H9 (cell line): ENCODE measurements at regions not wholly inside any gene's neighbourhood (a gene's known extent, or its start where the extent isn't known, plus 50 kb on each side); places are given as distances from the start of the nearest gene placed in this dataset.

ENCODE experiments used
- DNase-seq: peaks from one replicate; pipeline ENCODE4 v3.0.0-alpha.2; 2017
- H2AFZ ChIP-seq: one replicate; pipeline ENCODE4 v1.6.1; 2013; ENCODE audit warnings: mild to moderate bottlenecking, low read length, control low read depth, moderate library complexity
- H2AK5ac ChIP-seq: 2 replicates; pipeline ENCODE4 v1.6.1; 2013; ENCODE audit warnings: low read length, control low read depth, mixed read lengths; ENCODE audit not compliant: insufficient read length
- H2BK120ac ChIP-seq: one replicate; pipeline ENCODE4 v1.6.1; 2013; ENCODE audit warnings: low read depth, mild to moderate bottlenecking, low read length, control low read depth, inconsistent platforms; ENCODE audit not compliant: poor library complexity, severe bottlenecking
- H2BK12ac ChIP-seq: 2 replicates; pipeline ENCODE4 v1.6.1; 2013; ENCODE audit warnings: low read length, control low read depth, mixed read lengths, low read depth; ENCODE audit not compliant: insufficient read length
- H2BK15ac ChIP-seq: 2 replicates; pipeline ENCODE4 v1.6.1; 2013; ENCODE audit warnings: low read depth, low read length, control low read depth
- H2BK20ac ChIP-seq: one replicate; pipeline ENCODE4 v1.6.1; 2013; ENCODE audit warnings: low read depth, mild to moderate bottlenecking, low read length, control low read depth, inconsistent platforms; ENCODE audit not compliant: poor library complexity, severe bottlenecking
- H2BK5ac ChIP-seq: 2 replicates; pipeline ENCODE4 v1.6.1; 2013; ENCODE audit warnings: low read length, control low read depth, mixed read lengths; ENCODE audit not compliant: insufficient read length
- H3K14ac ChIP-seq: 2 replicates; pipeline ENCODE4 v1.6.1; 2013; ENCODE audit warnings: low read length, control low read depth; ENCODE audit not compliant: insufficient read depth
- H3K18ac ChIP-seq: 2 replicates; pipeline ENCODE4 v1.6.1; 2013; ENCODE audit warnings: low read depth, mild to moderate bottlenecking, mixed read lengths, low read length, control low read depth; ENCODE audit not compliant: insufficient read length
- H3K23ac ChIP-seq: 2 replicates; pipeline ENCODE4 v1.6.1; 2013; ENCODE audit warnings: low read length, control low read depth, mixed read lengths, low read depth; ENCODE audit not compliant: insufficient read length
- H3K23me2 ChIP-seq: 2 replicates; pipeline ENCODE4 v1.6.1; 2013; ENCODE audit warnings: low read depth, mild to moderate bottlenecking, mixed read lengths, low read length, control low read depth; ENCODE audit not compliant: insufficient read length, poor library complexity, severe bottlenecking
- H3K27ac ChIP-seq: 2 replicates; pipeline ENCODE4 v1.5.1; 2013; ENCODE audit warnings: low read length, control low read depth, mixed read lengths, low read depth; ENCODE audit not compliant: insufficient read length
- H3K27me3 ChIP-seq: 2 replicates; pipeline ENCODE4 v1.6.1; 2013; ENCODE audit warnings: low read length, control low read depth, inconsistent platforms; ENCODE audit not compliant: insufficient read depth
- H3K4ac ChIP-seq: 2 replicates; pipeline ENCODE4 v1.6.1; 2013; ENCODE audit warnings: low read depth, mild to moderate bottlenecking, control low read depth, inconsistent platforms, low read length, moderate library complexity
- H3K4me1 ChIP-seq: 2 replicates; pipeline ENCODE4 v1.6.1; 2013; ENCODE audit warnings: low read length, control low read depth, inconsistent platforms; ENCODE audit not compliant: insufficient read depth
- H3K4me2 ChIP-seq: 2 replicates; pipeline ENCODE4 v1.6.1; 2013; ENCODE audit warnings: low read length, control low read depth, mixed read lengths; ENCODE audit not compliant: insufficient read length, insufficient read depth
- H3K56ac ChIP-seq: 2 replicates; pipeline ENCODE4 v1.6.1; 2013; ENCODE audit warnings: low read depth, mild to moderate bottlenecking, mixed read lengths, low read length, control low read depth; ENCODE audit not compliant: insufficient read length
- H3K79me1 ChIP-seq: 2 replicates; pipeline ENCODE4 v1.6.1; 2013; ENCODE audit warnings: low read depth, mild to moderate bottlenecking, moderate library complexity, low read length, control low read depth, inconsistent platforms; ENCODE audit not compliant: insufficient read depth, poor library complexity, severe bottlenecking
- H3K79me2 ChIP-seq: 2 replicates; pipeline ENCODE4 v1.6.1; 2013; ENCODE audit warnings: low read length, control low read depth, inconsistent platforms; ENCODE audit not compliant: insufficient read depth
- H3K9ac ChIP-seq: 2 replicates; pipeline ENCODE4 v1.6.1; 2013; ENCODE audit warnings: low read length, control low read depth, mixed read lengths; ENCODE audit not compliant: insufficient read length; ENCODE audit errors: extremely low read depth
- H3K9me3 ChIP-seq: one replicate; pipeline ENCODE4 v1.6.1; 2013; ENCODE audit warnings: low read depth, low read length, inconsistent platforms; ENCODE audit not compliant: control insufficient read depth
- H3T11ph ChIP-seq: one replicate; pipeline ENCODE4 v1.6.1; 2013; ENCODE audit warnings: mild to moderate bottlenecking, low read length, control low read depth, inconsistent platforms
- H4K20me1 ChIP-seq: one replicate; pipeline ENCODE4 v1.6.1; 2013; ENCODE audit not compliant: control insufficient read depth, insufficient read length, insufficient read depth
- H4K5ac ChIP-seq: 2 replicates; pipeline ENCODE4 v1.6.1; 2013; ENCODE audit warnings: low read depth, mild to moderate bottlenecking, mixed read lengths, low read length, control low read depth; ENCODE audit not compliant: insufficient read length
- H4K8ac ChIP-seq: replicated peaks from 2 replicates; pipeline ENCODE4 v1.6.1; 2013; ENCODE audit warnings: low read length, control low read depth, mixed read lengths, low read depth; ENCODE audit not compliant: insufficient read length
- H4K91ac ChIP-seq: 2 replicates; pipeline ENCODE4 v1.6.1; 2013; ENCODE audit warnings: low read depth, mild to moderate bottlenecking, moderate library complexity, mixed read lengths, low read length, control low read depth; ENCODE audit not compliant: insufficient read length
- H3K27ac Mint-ChIP-seq, 3 experiments: 2 replicates in 2 of 3; 3 replicates in 1 of 3; pipeline ENCODE4 v1.8.0; 2020 to 2021; ENCODE audit warnings: mixed read lengths in 3 of 3, mild to moderate bottlenecking in 1 of 3, moderate library complexity in 1 of 3
- H3K27me3 Mint-ChIP-seq: 2 replicates; pipeline ENCODE4 v1.8.0; 2021; ENCODE audit warnings: low read depth, mild to moderate bottlenecking, moderate library complexity, mixed read lengths
- H3K36me3 Mint-ChIP-seq, 3 experiments: 2 replicates in 2 of 3; 3 replicates in 1 of 3; pipeline ENCODE4 v1.8.0; 2020 to 2021; ENCODE audit warnings: low read depth in 3 of 3, mixed read lengths in 3 of 3; ENCODE audit not compliant: insufficient read depth in 1 of 3
- H3K4me1 Mint-ChIP-seq, 2 experiments: 2 replicates each; pipeline ENCODE4 v1.8.0; 2020; ENCODE audit warnings: mixed read lengths in 2 of 2
- H3K4me3 Mint-ChIP-seq, 2 experiments: 2 replicates in 1 of 2; 3 replicates in 1 of 2; pipeline ENCODE4 v1.8.0; 2020 to 2021; ENCODE audit warnings: mild to moderate bottlenecking in 2 of 2, mixed read lengths in 2 of 2, moderate library complexity in 1 of 2
- H3K9me3 Mint-ChIP-seq, 2 experiments: 2 replicates in 1 of 2; 3 replicates in 1 of 2; pipeline ENCODE4 v1.8.0; 2020; ENCODE audit warnings: mild to moderate bottlenecking in 2 of 2, mixed read lengths in 2 of 2, moderate library complexity in 1 of 2
- WGBS: extraction: QIAGEN DNeasy Blood & Tissue Kit; methylation state at CpG from one replicate; pipeline ENCODE4 v1.1.7; 2013; ENCODE audit warnings: missing lambda C conversion rate, low lambda C conversion rate, mixed read lengths; ENCODE audit not compliant: insufficient read length; ENCODE audit errors: extremely low coverage; 5-methylcytosine and 5-hydroxymethylcytosine counted together
- TF ChIP-seq, protein P1 (sequence below): fragments of 200-600 bp; sonication (generic); conservative IDR thresholded peaks from 3 replicates; pipeline ENCODE4 v1.8.0; 2021; ENCODE audit warnings: antibody characterized with exemption, mild to moderate bottlenecking

DNA sequence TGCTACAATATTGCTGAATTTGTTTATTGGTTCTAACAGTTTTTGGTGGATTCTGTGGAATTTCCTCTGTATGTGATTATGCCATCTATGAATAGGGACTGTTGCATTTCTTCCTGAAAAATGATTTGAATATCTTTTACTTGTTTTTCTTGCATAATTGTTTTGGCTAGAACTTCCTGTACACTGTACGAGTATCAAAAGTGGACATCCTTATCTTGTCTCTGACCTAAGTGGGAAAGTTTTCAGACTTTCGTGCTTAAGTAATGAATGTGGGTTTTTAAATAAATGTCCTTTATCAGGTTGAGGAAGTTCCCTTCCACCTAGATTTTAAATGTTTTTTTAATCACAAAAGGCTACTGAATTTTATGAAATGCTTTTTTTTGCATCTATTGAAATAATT is 203.8 kb upstream of the ATP10A start:
- no peak for DNase-seq
- no peaks in the 10 kb centered on the region for H4K20me1 ChIP-seq
- no peak overlapping the region for H4K5ac ChIP-seq
- H3K4me2 ChIP-seq, result no peak overlapping the region
- no peak overlapping the region for H2BK20ac ChIP-seq
- H3K4ac ChIP-seq, result no peak overlapping the region
- H3K79me1 ChIP-seq, result no peaks in the 10 kb centered on the region
- no peak overlapping the region for H3K56ac ChIP-seq
- peaks cover 4% of the 10 kb centered on the region for H3K9me3 ChIP-seq
- H3K4me1 ChIP-seq, result no peaks in the 10 kb centered on the region; the same call in 1 of the 2 replicates
- no peak overlapping the region for H3K14ac ChIP-seq
- H3T11ph ChIP-seq, result no peak overlapping the region
- TF ChIP-seq, protein P1, sequence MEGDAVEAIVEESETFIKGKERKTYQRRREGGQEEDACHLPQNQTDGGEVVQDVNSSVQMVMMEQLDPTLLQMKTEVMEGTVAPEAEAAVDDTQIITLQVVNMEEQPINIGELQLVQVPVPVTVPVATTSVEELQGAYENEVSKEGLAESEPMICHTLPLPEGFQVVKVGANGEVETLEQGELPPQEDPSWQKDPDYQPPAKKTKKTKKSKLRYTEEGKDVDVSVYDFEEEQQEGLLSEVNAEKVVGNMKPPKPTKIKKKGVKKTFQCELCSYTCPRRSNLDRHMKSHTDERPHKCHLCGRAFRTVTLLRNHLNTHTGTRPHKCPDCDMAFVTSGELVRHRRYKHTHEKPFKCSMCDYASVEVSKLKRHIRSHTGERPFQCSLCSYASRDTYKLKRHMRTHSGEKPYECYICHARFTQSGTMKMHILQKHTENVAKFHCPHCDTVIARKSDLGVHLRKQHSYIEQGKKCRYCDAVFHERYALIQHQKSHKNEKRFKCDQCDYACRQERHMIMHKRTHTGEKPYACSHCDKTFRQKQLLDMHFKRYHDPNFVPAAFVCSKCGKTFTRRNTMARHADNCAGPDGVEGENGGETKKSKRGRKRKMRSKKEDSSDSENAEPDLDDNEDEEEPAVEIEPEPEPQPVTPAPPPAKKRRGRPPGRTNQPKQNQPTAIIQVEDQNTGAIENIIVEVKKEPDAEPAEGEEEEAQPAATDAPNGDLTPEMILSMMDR, result no peak
- no peak overlapping the region for H4K91ac ChIP-seq
- Mint-ChIP-seq H3K27ac (no peak overlapping the region; a peak in 1 of 7 replicates), H3K27me3 (no peaks in the 10 kb centered on the region; the same call in 1 of the 2 replicates), H3K9me3 (peaks cover 3 to 7% of the 10 kb centered on the region in 2 experiments; a peak in 2 of 5 replicates), H3K36me3 (peaks cover 0 to 4% (median 0%) of the 10 kb centered on the region in 3 experiments; a peak in 2 of 7 replicates), H3K4me3 (no peak overlapping the region), H3K4me1 (peaks cover 9 to 20% of the 10 kb centered on the region in 2 experiments)
- H2AFZ ChIP-seq, result no peak overlapping the region
- no peak overlapping the region for H4K8ac ChIP-seq
- H2BK12ac ChIP-seq, result no peak overlapping the region
- no peaks in the 10 kb centered on the region for H3K27me3 ChIP-seq
- no peaks in the 10 kb centered on the region for H3K23me2 ChIP-seq
- WGBS, result no CpG with 5 or more reads among the region's 2 CpGs
- H3K18ac ChIP-seq, result no peak overlapping the region
- H2BK15ac ChIP-seq, result no peak overlapping the region
- no peak overlapping the region for H2BK120ac ChIP-seq
- no peak overlapping the region for H2BK5ac ChIP-seq
- no peak overlapping the region for H3K23ac ChIP-seq
- no peaks in the 10 kb centered on the region for H3K79me2 ChIP-seq
- H3K27ac ChIP-seq, result no peak overlapping the region
- no peak overlapping the region for H3K9ac ChIP-seq
- H2AK5ac ChIP-seq, result no peak overlapping the region
